PC-3 (cell line): ENCODE measurements at regions not wholly inside any gene's neighbourhood (a gene's known extent, or its start where the extent isn't known, plus 50 kb on each side); places are given as distances from the start of the nearest gene placed in this dataset.

Experiments used
- ATAC-seq: fragments of 200-7000 bp; cut with Tn5 transposase; 2 replicates; pipeline ENCODE4 v1.9.1; 2020; ENCODE audit warnings: mild to moderate bottlenecking, moderate library complexity
- BruUV-seq: library from RNA; stranded (reverse); fragments of 400-500 nt; replicated peaks from 2 replicates; lab custom pipeline; 2021; lab: Mats Ljungman, UMichigan
- CTCF ChIA-PET: fragments of 300-600 bp; sonication (Branson Sonifier 250); formaldehyde crosslinking; loops from one replicate; lab custom pipeline; 2022; ENCODE audit warnings: antibody characterized with exemption; lab: Charles Lee
- POLR2A ChIA-PET: fragments of 300-600 bp; sonication (Branson Sonifier 250); formaldehyde crosslinking; loops from one replicate; lab custom pipeline; 2022; ENCODE audit warnings: antibody characterized with exemption; ENCODE audit not compliant: unreplicated experiment; lab: Charles Lee
- DNase-seq: peaks from one replicate; pipeline ENCODE4 v3.0.0-alpha.2; 2015
- H2AFZ ChIP-seq: fragments of 300-600 bp; sonication (generic); 2 replicates; pipeline ENCODE4 v1.6.0; 2016; ENCODE audit warnings: antibody characterized with exemption, low read length
- H3F3A ChIP-seq: fragments of 300-600 bp; sonication (generic); one replicate; pipeline ENCODE4 v1.6.0; 2017; ENCODE audit warnings: antibody characterized with exemption, low read length, control low read depth, mild to moderate bottlenecking; ENCODE audit not compliant: unreplicated experiment
- H3K27ac ChIP-seq: fragments of 300-600 bp; sonication (generic); 2 replicates; pipeline ENCODE4 v1.5.1; 2016; ENCODE audit warnings: mild to moderate bottlenecking, low read length
- H3K27me3 ChIP-seq: fragments of 300-600 bp; sonication (generic); 2 replicates; pipeline ENCODE4 v1.6.1; 2016; ENCODE audit warnings: low read length, mixed read lengths
- H3K36me3 ChIP-seq: fragments of 300-600 bp; sonication (generic); 2 replicates; pipeline ENCODE4 v1.6.1; 2016; ENCODE audit warnings: low read depth, mixed run types, low read length, mixed read lengths
- H3K4me1 ChIP-seq: fragments of 300-600 bp; sonication (generic); 2 replicates; pipeline ENCODE4 v1.5.1; 2016; ENCODE audit warnings: low read length; ENCODE audit not compliant: insufficient read depth
- H3K4me2 ChIP-seq: fragments of 300-600 bp; sonication (generic); 2 replicates; pipeline ENCODE4 v1.6.0; 2016; ENCODE audit warnings: low read length
- H3K4me3 ChIP-seq: fragments of 300-600 bp; sonication (generic); 2 replicates; pipeline ENCODE4 v1.5.1; 2016; ENCODE audit warnings: mild to moderate bottlenecking, low read length, mixed read lengths
- H3K79me2 ChIP-seq: fragments of 300-600 bp; sonication (generic); 2 replicates; pipeline ENCODE4 v1.6.1; 2017; ENCODE audit warnings: low read length, mixed read lengths
- H3K9ac ChIP-seq: fragments of 300-600 bp; sonication (generic); 2 replicates; pipeline ENCODE4 v1.6.0; 2016; ENCODE audit warnings: mild to moderate bottlenecking, low read length
- H3K9me2 ChIP-seq: fragments of 300-600 bp; sonication (generic); replicated peaks from 2 replicates; pipeline ENCODE4 v1.6.1; 2016; ENCODE audit warnings: mixed run types, low read length, mixed read lengths
- H3K9me3 ChIP-seq: fragments of 300-600 bp; sonication (generic); 2 replicates; pipeline ENCODE4 v1.6.1; 2016; ENCODE audit warnings: low read length, mixed read lengths
- H4K20me1 ChIP-seq: fragments of 300-600 bp; sonication (generic); 2 replicates; pipeline ENCODE4 v1.6.1; 2016; ENCODE audit warnings: low read length, mixed read lengths
- CTCF ChIP-seq: fragments of 300-600 bp; sonication (generic); conservative IDR thresholded peaks from 2 replicates; pipeline ENCODE4 v1.5.1; 2017; ENCODE audit warnings: antibody characterized with exemption, low read depth, mild to moderate bottlenecking, low read length
- EZH2 ChIP-seq: fragments of 300-600 bp; sonication (generic); IDR thresholded peaks from one replicate; pipeline ENCODE4 v1.6.1; 2017; ENCODE audit warnings: antibody characterized with exemption, mild to moderate bottlenecking, low read length; ENCODE audit not compliant: unreplicated experiment
- EZH2phosphoT487 ChIP-seq: fragments of 300-600 bp; sonication (generic); IDR thresholded peaks from 2 replicates; pipeline ENCODE4 v1.6.1; 2018; ENCODE audit warnings: mild to moderate bottlenecking, antibody characterized with exemption, low read length, borderline replicate concordance
- intact Hi-C: fragments of 100-400 bp; cut with micrococcal nuclease; formaldehyde crosslinking; loops from 2 replicates; pipeline ENCODE4 v1.9.0; 2023

- TF ChIP-seq CTCF (no peak), EZH2 (no peak)
- H3K79me2 ChIP-seq, result no peaks in the 10 kb centered on the region
- intact Hi-C loops, result no loop called here
- no peak overlapping the region for H3K9ac ChIP-seq
- ChIA-PET CTCF (no interaction called here), POLR2A (no interaction called here)
- H3K27me3 ChIP-seq, result no peaks in the 10 kb centered on the region
- BruUV-seq, result no TSS peak
- H3K4me1 ChIP-seq, result no peaks in the 10 kb centered on the region
- no peak overlapping the region for H3K4me3 ChIP-seq
- H3K9me3 ChIP-seq, result no peaks in the 10 kb centered on the region
- no peak overlapping the region for H2AFZ ChIP-seq
- H3K9me2 ChIP-seq, result no peaks in the 10 kb centered on the region
- no peak overlapping the region for H3K27ac ChIP-seq
- no peaks in the 10 kb centered on the region for H3K36me3 ChIP-seq
- DNase-seq (no peak), ATAC-seq (no peak)
- H3K4me2 ChIP-seq, result no peak overlapping the region
- H3F3A ChIP-seq, result no peaks in the 10 kb centered on the region
- H4K20me1 ChIP-seq, result no peaks in the 10 kb centered on the region
Observed at GRCh38 chr10:30127120-30127541, 67.7 kb upstream of the JCAD start.

GRCh38 chr10:30125496-30125895, 66.1 kb upstream of the JCAD start:
- ChIA-PET POLR2A (no interaction called here), CTCF (no interaction called here)
- Histone ChIP-seq H3K4me1 (no peaks in the 10 kb centered on the region), H3K4me3 (no peak overlapping the region), H4K20me1 (no peaks in the 10 kb centered on the region), H2AFZ (no peak overlapping the region), H3K36me3 (no peaks in the 10 kb centered on the region), H3K4me2 (no peak overlapping the region), H3K79me2 (no peaks in the 10 kb centered on the region), H3K9me3 (no peaks in the 10 kb centered on the region), H3K9ac (no peak overlapping the region), H3K9me2 (no peaks in the 10 kb centered on the region), H3K27me3 (no peaks in the 10 kb centered on the region), H3F3A (no peaks in the 10 kb centered on the region), H3K27ac (no peak overlapping the region)
- no peak for ATAC-seq
- intact Hi-C loops, result no loop called here
- no peak for DNase-seq
- no peak for TF ChIP-seq EZH2phosphoT487
- TF ChIP-seq EZH2, result no peak
- TF ChIP-seq CTCF, result no peak
- no TSS peak for BruUV-seq

DNA sequence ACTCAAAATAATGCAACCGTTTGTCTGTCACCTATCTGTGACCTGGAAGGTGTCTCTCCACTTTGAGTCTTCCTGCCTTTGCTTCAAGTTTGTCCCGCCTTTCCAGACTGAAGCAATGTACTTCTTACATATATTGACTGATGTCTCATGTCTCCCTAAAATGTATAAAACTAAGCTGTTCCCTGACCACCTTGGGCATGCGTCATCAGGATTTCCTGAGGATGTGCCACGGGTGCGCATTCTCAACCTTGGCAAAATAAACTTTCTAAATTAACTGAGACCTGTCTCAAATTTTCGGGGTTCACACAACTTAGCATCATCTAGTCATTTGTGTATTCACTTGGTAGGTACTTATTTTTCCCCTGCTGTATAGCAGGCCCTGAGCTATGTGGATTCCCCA, 65.3 kb upstream of the JCAD start:
- intact Hi-C loops, result no loop called here
- DNase-seq, result no peak
- TF ChIP-seq CTCF (no peak), EZH2 (no peak), EZH2phosphoT487 (no peak)
- no peak overlapping the region for H3K4me2 ChIP-seq
- POLR2A ChIA-PET, result no interaction called here
- H3K27ac ChIP-seq, result no peak overlapping the region
- CTCF ChIA-PET, result no interaction called here
- no peak overlapping the region for H3K4me3 ChIP-seq
- H2AFZ ChIP-seq, result no peak overlapping the region
- H3K9ac ChIP-seq, result no peak overlapping the region
- H3K36me3 ChIP-seq, result no peaks in the 10 kb centered on the region
- no peaks in the 10 kb centered on the region for H3K9me3 ChIP-seq
- no peaks in the 10 kb centered on the region for H3K79me2 ChIP-seq
- H3K4me1 ChIP-seq, result no peaks in the 10 kb centered on the region
- H3K9me2 ChIP-seq, result no peaks in the 10 kb centered on the region
- H4K20me1 ChIP-seq, result no peaks in the 10 kb centered on the region
- no peaks in the 10 kb centered on the region for H3K27me3 ChIP-seq
- no peak for ATAC-seq
- no peaks in the 10 kb centered on the region for H3F3A ChIP-seq
- BruUV-seq, result no TSS peak
